ENCODE measurements at regions not wholly inside any gene's neighbourhood (a gene's known extent, or its start where the extent isn't known, plus 50 kb on each side); places are given as distances from the start of the nearest gene placed in this dataset.

GRCh38 chr3:132211896-132212295 is 105.3 kb upstream of the ACP3 start:
- TF ChIP-seq GATA2 (IDR thresholded peaks at IDR 0.05; ENCODE audit: low read depth, low read length) (no peak), GATA3 (IDR thresholded peaks at IDR 0.05; ENCODE audit: low read depth, low read length) (no peak)
